Neural crest cell (in vitro differentiated cells): ENCODE measurements at regions not wholly inside any gene's neighbourhood (a gene's known extent, or its start where the extent isn't known, plus 50 kb on each side); places are given as distances from the start of the nearest gene placed in this dataset.

ENCODE experiments used
- DNase-seq: peaks from one replicate; pipeline ENCODE4 v3.0.0; 2021; ENCODE audit warnings: low read depth, mixed read lengths, low spot score
- H3K27ac Mint-ChIP-seq: one replicate; pipeline ENCODE4 v1.8.0; 2021; ENCODE audit warnings: mild to moderate bottlenecking, mixed read lengths; ENCODE audit not compliant: unreplicated experiment
- H3K27me3 Mint-ChIP-seq: 2 replicates; pipeline ENCODE4 v1.8.0; 2021; ENCODE audit warnings: low read depth, mild to moderate bottlenecking, mixed read lengths
- H3K36me3 Mint-ChIP-seq: 2 replicates; pipeline ENCODE4 v1.8.0; 2021; ENCODE audit warnings: low read depth, mild to moderate bottlenecking, mixed read lengths
- H3K4me1 Mint-ChIP-seq: 2 replicates; pipeline ENCODE4 v1.8.0; 2021; ENCODE audit warnings: mixed read lengths
- H3K4me3 Mint-ChIP-seq: one replicate; pipeline ENCODE4 v1.8.0; 2021; ENCODE audit warnings: mild to moderate bottlenecking, mixed read lengths
- H3K9me3 Mint-ChIP-seq: 2 replicates; pipeline ENCODE4 v1.8.0; 2021; ENCODE audit warnings: mixed read lengths
- CTCF ChIP-seq: fragments of 200-600 bp; sonication (generic); conservative IDR thresholded peaks from 2 replicates; pipeline ENCODE4 v1.5.0; 2021; ENCODE audit warnings: antibody characterized with exemption, mild to moderate bottlenecking

- no peak for TF ChIP-seq CTCF
- H3K27me3 Mint-ChIP-seq = no peaks in the 10 kb centered on the region
- H3K9me3 Mint-ChIP-seq = peaks cover 6% of the 10 kb centered on the region
- no peaks in the 10 kb centered on the region for H3K36me3 Mint-ChIP-seq
- no peak overlapping the region for H3K27ac Mint-ChIP-seq
- H3K4me1 Mint-ChIP-seq = no peaks in the 10 kb centered on the region
- no peak overlapping the region for H3K4me3 Mint-ChIP-seq
- DNase-seq = no peak
Observed at GRCh38 chr12:87671757-87672156, 357.4 kb downstream of the C12orf50 start.

GRCh38 chr12:87670448-87670847, 358.8 kb downstream of the C12orf50 start:
- Mint-ChIP-seq H3K4me1 (no peaks in the 10 kb centered on the region), H3K36me3 (no peaks in the 10 kb centered on the region), H3K9me3 (peaks cover 6% of the 10 kb centered on the region), H3K27ac (no peak overlapping the region), H3K4me3 (no peak overlapping the region), H3K27me3 (no peaks in the 10 kb centered on the region)
- DNase-seq = no peak
- TF ChIP-seq CTCF = no peak

- no peak for TF ChIP-seq CTCF
Observed at GRCh38 chr12:87667378-87667777, 361.8 kb downstream of the C12orf50 start.

GRCh38 chr12:87661786-87662377, 367.3 kb downstream of the C12orf50 start:
- Mint-ChIP-seq H3K4me1 (no peaks in the 10 kb centered on the region), H3K27ac (no peak overlapping the region), H3K36me3 (no peaks in the 10 kb centered on the region), H3K9me3 (no peaks in the 10 kb centered on the region), H3K27me3 (no peaks in the 10 kb centered on the region), H3K4me3 (no peak overlapping the region)
- DNase-seq = no peak
- TF ChIP-seq CTCF = no peak

More at GRCh38 chr12:87667378-87667777, 361.8 kb downstream of the C12orf50 start:
- H3K27ac Mint-ChIP-seq = no peak overlapping the region
- H3K4me3 Mint-ChIP-seq = no peak overlapping the region
- no peaks in the 10 kb centered on the region for H3K27me3 Mint-ChIP-seq
- no peaks in the 10 kb centered on the region for H3K4me1 Mint-ChIP-seq
- no peak for DNase-seq
- H3K9me3 Mint-ChIP-seq = peaks cover 6% of the 10 kb centered on the region
- H3K36me3 Mint-ChIP-seq = no peaks in the 10 kb centered on the region

GRCh38 chr12:87660987-87661774, 368.0 kb downstream of the C12orf50 start:
- no peak for TF ChIP-seq CTCF
- Mint-ChIP-seq H3K4me1 (no peaks in the 10 kb centered on the region), H3K27me3 (no peaks in the 10 kb centered on the region), H3K4me3 (no peak overlapping the region), H3K9me3 (no peaks in the 10 kb centered on the region), H3K36me3 (no peaks in the 10 kb centered on the region), H3K27ac (no peak overlapping the region)
- DNase-seq = no peak
